A673 (cell line): ENCODE measurements at regions not wholly inside any gene's neighbourhood (a gene's known extent, or its start where the extent isn't known, plus 50 kb on each side); places are given as distances from the start of the nearest gene placed in this dataset.

ENCODE experiments used
- CTCF ChIP-seq: fragments of 300-800, 200-600 bp; sonication (generic); conservative IDR thresholded peaks from 2 replicates; pipeline ENCODE4 v1.5.1; 2017; ENCODE audit warnings: low read depth, mild to moderate bottlenecking, antibody characterized with exemption, low read length, moderate library complexity, mixed read lengths
- EZH2 ChIP-seq: fragments of 200-600 bp; sonication (generic); IDR thresholded peaks from 2 replicates; pipeline ENCODE4 v1.6.1; 2017; ENCODE audit warnings: borderline replicate concordance, low read depth, mild to moderate bottlenecking, mixed read lengths, antibody characterized with exemption, low read length; ENCODE audit not compliant: poor library complexity, severe bottlenecking

DNA sequence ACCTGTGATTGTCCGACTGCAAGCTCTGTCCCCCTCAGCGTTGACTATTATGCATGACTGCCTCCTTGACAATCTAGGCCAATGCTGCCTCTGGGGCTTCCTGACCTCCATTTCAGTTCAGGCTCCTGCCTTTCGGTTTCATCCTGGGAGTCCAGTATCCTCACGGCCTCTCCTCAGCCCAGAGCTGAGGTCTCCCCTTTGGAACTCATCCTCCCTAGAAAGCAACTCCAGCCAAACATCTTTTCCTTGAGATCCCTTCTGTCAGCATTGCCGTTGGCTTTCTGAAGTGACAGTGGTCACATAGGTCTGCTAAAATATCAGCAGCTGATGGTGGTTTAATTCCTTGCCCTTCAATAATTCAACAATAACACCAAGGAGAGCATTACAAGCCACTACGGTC lies 519.1 kb upstream of the NBEA start:
- TF ChIP-seq CTCF (no peak), EZH2 (no peak)
